Activated T-helper 2 cell treated with anti-CD3 and anti-CD28 coated beads, Interferon-gamma antibody, Interleukin-2, Interleukin-4, amounts not matched to agents 10 μg/mL and 5 μg/mL and 100 μg/mL, durations not matched to agents 14 hours and 24 hours and 36 hours (primary cell): ENCODE measurements at regions not wholly inside any gene's neighbourhood (a gene's known extent, or its start where the extent isn't known, plus 50 kb on each side); places are given as distances from the start of the nearest gene placed in this dataset.
"Not testable (repeated sequence)": the region's sequence is repeated elsewhere in the genome, so short reads cannot be mapped to it uniquely, and the experiment has no call there.

ENCODE experiments used
- DNase-seq: peaks from one replicate; pipeline ENCODE4 v3.0.0; 2021; ENCODE audit warnings: low spot score
- H3K27ac Mint-ChIP-seq: one replicate; pipeline ENCODE4 v1.8.0; 2021; ENCODE audit warnings: mixed read lengths
- H3K27me3 Mint-ChIP-seq: one replicate; pipeline ENCODE4 v1.8.0; 2021; ENCODE audit warnings: low read depth, mixed read lengths
- H3K36me3 Mint-ChIP-seq: one replicate; pipeline ENCODE4 v1.8.0; 2021; ENCODE audit warnings: low read depth, mixed read lengths
- H3K4me1 Mint-ChIP-seq: one replicate; pipeline ENCODE4 v1.8.0; 2021; ENCODE audit warnings: low read depth, mixed read lengths
- H3K4me3 Mint-ChIP-seq: one replicate; pipeline ENCODE4 v1.8.0; 2021; ENCODE audit warnings: low read depth, mild to moderate bottlenecking, moderate library complexity, mixed read lengths
- H3K9me3 Mint-ChIP-seq: one replicate; pipeline ENCODE4 v1.8.0; 2021; ENCODE audit warnings: mixed read lengths
- intact Hi-C: fragments of 100-400 bp; cut with micrococcal nuclease; formaldehyde crosslinking; loops from one replicate; pipeline ENCODE4 v1.15.1; 2023

DNA sequence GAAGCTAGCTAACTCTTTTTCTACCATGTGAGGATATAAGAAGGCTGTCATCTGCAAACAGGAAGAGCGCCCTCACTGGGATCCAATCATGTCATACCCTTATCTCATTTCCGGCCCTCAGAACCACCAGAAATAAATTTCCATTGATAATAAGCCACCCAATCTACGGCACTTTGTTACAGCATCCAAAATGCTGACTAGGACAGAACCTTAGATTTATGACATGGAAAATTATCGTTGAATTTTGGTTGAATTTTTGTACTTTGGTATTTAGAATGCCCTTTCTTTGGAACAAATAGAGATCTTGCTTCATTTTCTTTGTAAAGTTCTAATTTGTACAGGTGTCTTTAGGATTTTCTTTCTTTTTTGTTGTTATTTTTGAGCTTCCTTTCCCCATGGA, 53.3 kb upstream of the CYLC2 start:
- H3K27ac Mint-ChIP-seq = no peak overlapping the region
- intact Hi-C loops = no loop called here
- no peaks in the 10 kb centered on the region for H3K4me1 Mint-ChIP-seq
- no peak for DNase-seq
- no peak overlapping the region for H3K4me3 Mint-ChIP-seq
- no peaks in the 10 kb centered on the region for H3K36me3 Mint-ChIP-seq
- peaks cover 19% of the 10 kb centered on the region for H3K9me3 Mint-ChIP-seq
- no peaks in the 10 kb centered on the region for H3K27me3 Mint-ChIP-seq

DNA sequence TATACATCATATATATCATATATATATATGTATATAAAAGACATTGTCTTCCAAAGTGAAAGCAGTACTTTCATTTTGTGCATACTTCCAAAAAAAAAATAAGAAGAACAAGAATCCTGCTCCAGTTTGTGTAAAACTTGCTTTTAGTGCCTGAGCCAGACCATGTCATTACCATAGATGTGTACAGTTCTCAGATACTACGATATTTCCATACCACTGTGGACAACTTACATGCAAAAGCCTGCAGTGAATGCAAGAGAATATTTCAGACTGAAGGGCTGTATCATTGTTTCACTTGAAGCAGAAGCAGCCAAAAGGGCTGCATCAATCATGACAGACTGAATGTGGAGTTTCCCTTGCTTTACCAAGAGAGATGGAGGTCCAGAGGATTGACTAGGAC, 72.6 kb upstream of the CYLC2 start:
- no peaks in the 10 kb centered on the region for H3K4me1 Mint-ChIP-seq
- intact Hi-C loops = no loop called here
- no peaks in the 10 kb centered on the region for H3K36me3 Mint-ChIP-seq
- H3K9me3 Mint-ChIP-seq = peaks cover 24% of the 10 kb centered on the region
- no peaks in the 10 kb centered on the region for H3K27me3 Mint-ChIP-seq
- H3K4me3 Mint-ChIP-seq = no peak overlapping the region
- no peak overlapping the region for H3K27ac Mint-ChIP-seq
- no peak for DNase-seq

DNA sequence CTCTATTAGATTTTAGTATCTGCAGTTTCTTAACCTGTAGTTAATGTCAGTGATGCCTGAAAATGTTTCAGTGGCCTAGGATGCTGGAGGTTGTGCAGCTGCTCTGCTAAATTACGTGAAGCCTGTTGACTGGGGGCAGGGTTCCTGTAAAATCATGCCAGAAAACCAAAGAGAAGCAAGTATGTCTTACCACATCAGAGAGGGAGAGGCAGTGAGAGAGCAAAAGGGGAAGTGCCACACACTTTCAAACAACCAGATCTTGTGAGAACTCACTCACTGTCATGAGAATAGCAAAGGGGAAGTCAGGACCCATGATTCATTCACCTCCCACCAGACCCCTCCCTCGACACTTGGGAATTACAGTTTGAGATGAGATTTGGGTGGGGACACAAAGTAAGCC, 83.9 kb upstream of the CYLC2 start:
- no peak overlapping the region for H3K4me3 Mint-ChIP-seq
- intact Hi-C loops = no loop called here
- H3K27ac Mint-ChIP-seq = no peak overlapping the region
- no peak for DNase-seq
- H3K4me1 Mint-ChIP-seq = no peaks in the 10 kb centered on the region
- no peaks in the 10 kb centered on the region for H3K36me3 Mint-ChIP-seq
- H3K9me3 Mint-ChIP-seq = peaks cover 18% of the 10 kb centered on the region
- no peaks in the 10 kb centered on the region for H3K27me3 Mint-ChIP-seq

DNA sequence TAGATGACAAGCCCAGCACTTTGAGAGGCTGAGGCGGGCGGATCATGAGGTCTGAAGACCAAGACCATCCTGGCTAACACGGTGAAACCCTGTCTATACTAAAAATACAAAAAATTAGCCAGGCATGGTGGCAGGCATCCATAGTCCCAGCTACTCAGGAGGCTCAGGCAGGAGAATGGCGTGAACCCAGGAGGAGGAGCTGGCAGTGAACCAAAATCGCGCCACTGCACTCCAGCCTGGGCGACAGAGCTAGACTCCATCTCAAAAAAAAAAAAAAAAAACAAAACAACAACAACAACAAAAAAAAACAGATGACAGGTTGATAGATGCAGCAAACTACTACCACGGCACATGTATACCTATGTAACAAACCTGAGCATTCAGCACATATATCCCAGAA, 89.3 kb upstream of the CYLC2 start:
- H3K4me1 Mint-ChIP-seq, DNase-seq, intact Hi-C loops, H3K36me3 Mint-ChIP-seq, H3K27ac Mint-ChIP-seq, H3K27me3 Mint-ChIP-seq, H3K4me3 Mint-ChIP-seq: not testable (repeated sequence)
- peaks cover 49% of the 10 kb centered on the region for H3K9me3 Mint-ChIP-seq

DNA sequence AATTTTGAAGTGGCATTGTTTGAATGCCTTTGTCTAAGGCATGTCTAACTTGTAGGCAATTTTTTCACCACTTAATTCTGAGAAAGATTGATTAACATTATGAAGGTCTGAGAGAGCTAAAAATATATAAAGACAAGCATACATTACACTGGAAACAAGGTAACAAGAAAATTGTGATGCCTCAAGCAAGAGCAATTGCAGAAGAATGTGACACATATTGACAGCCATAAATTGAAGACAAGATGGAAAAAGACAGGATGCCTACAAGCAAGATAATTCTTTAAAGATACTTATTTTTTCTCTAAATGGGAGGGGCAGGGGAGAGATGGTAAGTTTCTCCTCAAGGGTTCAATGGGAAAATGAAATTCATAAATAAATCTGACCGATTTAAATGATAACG, 103.1 kb upstream of the CYLC2 start:
- intact Hi-C loops = no loop called here
- no peaks in the 10 kb centered on the region for H3K27me3 Mint-ChIP-seq
- no peaks in the 10 kb centered on the region for H3K4me1 Mint-ChIP-seq
- DNase-seq = no peak
- peaks cover 12% of the 10 kb centered on the region for H3K9me3 Mint-ChIP-seq
- H3K4me3 Mint-ChIP-seq = no peak overlapping the region
- no peak overlapping the region for H3K27ac Mint-ChIP-seq
- H3K36me3 Mint-ChIP-seq = no peaks in the 10 kb centered on the region

DNA sequence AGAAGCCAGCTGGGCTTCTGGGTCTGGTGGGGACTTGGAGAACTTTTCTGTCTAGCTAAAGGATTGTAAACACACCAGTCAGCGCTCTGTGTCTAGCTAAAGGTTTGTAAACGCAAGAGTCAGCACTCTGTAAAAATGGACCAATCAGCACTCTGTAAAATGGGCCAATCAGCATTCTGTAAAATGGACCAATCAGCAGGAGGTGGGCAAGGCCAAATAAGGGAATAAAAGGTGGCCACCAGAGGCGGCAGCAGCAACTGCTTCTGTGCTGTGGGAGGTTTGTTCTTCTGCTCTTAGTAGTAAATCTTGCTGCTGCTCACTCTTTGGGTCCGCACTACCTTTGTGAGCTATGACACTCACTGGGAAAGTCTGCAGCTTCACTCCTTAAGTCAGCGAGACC, 106.4 kb upstream of the CYLC2 start:
- DNase-seq, H3K9me3 Mint-ChIP-seq, H3K4me1 Mint-ChIP-seq, H3K27ac Mint-ChIP-seq, H3K4me3 Mint-ChIP-seq, intact Hi-C loops, H3K36me3 Mint-ChIP-seq, H3K27me3 Mint-ChIP-seq: not testable (repeated sequence)

DNA sequence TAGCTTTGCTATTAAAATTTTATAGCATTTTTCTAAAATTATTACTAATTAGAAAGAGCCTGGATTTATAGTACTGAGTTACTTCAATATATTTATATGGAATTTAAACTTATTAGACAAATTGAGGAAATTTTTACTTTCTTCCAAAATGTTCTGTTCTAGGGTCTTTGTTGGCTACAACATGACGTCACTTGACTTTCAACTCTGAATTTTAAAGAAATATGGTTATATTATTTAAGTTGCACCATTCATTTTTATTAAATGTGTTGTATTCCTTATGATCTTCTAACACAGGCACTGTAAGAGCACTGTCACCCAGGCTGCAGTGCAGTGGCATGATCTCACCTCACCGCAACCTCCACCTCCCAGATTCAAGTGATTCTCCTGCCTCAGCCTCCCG, 119.4 kb upstream of the CYLC2 start:
- Mint-ChIP-seq H3K4me3 (no peak overlapping the region), H3K27me3 (no peaks in the 10 kb centered on the region), H3K9me3 (peaks cover 14% of the 10 kb centered on the region), H3K36me3 (no peaks in the 10 kb centered on the region), H3K27ac (no peak overlapping the region), H3K4me1 (no peaks in the 10 kb centered on the region)
- intact Hi-C loops = no loop called here
- no peak for DNase-seq

DNA sequence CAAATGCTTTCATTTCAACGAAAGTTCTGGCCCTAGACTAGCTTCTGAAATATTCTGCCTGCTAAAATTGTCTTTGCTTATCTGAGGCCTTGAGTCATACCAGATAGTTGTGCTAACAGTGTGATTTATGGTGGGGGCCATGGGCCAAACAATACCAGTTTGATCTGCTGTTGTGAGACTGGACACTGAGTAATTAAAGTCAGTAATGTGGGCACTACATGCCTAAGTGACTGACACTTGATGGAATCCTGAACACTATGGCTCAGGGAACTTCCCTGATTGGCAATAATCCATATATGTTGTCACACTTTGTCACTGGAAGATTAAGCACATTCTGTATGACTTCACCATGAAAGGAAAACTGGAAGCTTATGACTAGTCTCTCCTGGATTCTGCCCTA, 127.6 kb upstream of the CYLC2 start:
- H3K4me3 Mint-ChIP-seq = no peak overlapping the region
- H3K36me3 Mint-ChIP-seq = no peaks in the 10 kb centered on the region
- intact Hi-C loops = no loop called here

DNA sequence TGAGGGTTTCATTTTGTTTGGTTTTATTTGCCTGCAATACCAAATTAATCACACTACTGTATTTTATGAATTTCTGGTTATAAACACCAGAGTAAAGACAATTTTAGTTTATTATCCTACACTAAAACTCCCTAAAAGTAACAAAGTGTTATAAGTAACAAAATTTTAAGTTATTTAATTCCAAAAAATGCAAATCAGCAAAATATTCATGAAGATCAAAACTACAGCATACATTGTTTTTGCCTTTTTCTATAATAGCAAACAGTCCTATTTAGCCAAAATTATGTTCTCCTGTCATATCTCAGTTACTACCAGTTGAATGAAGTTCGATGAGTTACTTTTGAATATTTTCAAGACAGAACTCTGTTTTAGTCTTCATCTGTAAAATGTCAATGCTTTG, 132.7 kb upstream of the CYLC2 start:
- intact Hi-C loops = no loop called here
- Mint-ChIP-seq H3K4me3 (no peak overlapping the region), H3K4me1 (no peaks in the 10 kb centered on the region), H3K36me3 (no peaks in the 10 kb centered on the region), H3K27ac (no peak overlapping the region), H3K27me3 (no peaks in the 10 kb centered on the region), H3K9me3 (peaks cover 13% of the 10 kb centered on the region)
- no peak for DNase-seq

More for the DNA sequence above, 127.6 kb upstream of the CYLC2 start:
- H3K27me3 Mint-ChIP-seq = no peaks in the 10 kb centered on the region
- H3K27ac Mint-ChIP-seq = no peak overlapping the region
- H3K9me3 Mint-ChIP-seq = peaks cover 10% of the 10 kb centered on the region
- no peak for DNase-seq
- no peaks in the 10 kb centered on the region for H3K4me1 Mint-ChIP-seq

DNA sequence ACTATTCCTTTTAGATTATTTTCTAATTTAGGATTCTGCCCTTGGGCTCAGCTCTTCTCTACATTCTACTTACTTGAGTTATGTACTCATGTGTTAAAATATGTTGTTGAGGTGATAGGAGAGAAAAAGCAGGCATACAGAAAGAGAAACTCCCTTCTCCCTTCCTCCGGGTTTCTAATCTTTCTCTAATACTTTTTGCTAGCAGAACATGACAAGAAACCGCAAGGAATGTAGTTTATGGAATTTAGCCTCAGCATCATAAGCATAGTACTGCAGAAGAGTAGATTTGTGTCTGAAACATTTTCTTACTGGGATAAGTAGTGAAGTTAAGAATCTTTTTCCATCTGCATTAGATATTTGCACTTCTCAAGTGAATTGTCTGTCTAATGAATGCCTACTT, 139.5 kb upstream of the CYLC2 start:
- no peak overlapping the region for H3K4me3 Mint-ChIP-seq
- intact Hi-C loops = no loop called here
- no peak overlapping the region for H3K27ac Mint-ChIP-seq
- DNase-seq = no peak
- no peaks in the 10 kb centered on the region for H3K36me3 Mint-ChIP-seq
- H3K27me3 Mint-ChIP-seq = no peaks in the 10 kb centered on the region
- H3K4me1 Mint-ChIP-seq = no peaks in the 10 kb centered on the region
- peaks cover 26% of the 10 kb centered on the region for H3K9me3 Mint-ChIP-seq

DNA sequence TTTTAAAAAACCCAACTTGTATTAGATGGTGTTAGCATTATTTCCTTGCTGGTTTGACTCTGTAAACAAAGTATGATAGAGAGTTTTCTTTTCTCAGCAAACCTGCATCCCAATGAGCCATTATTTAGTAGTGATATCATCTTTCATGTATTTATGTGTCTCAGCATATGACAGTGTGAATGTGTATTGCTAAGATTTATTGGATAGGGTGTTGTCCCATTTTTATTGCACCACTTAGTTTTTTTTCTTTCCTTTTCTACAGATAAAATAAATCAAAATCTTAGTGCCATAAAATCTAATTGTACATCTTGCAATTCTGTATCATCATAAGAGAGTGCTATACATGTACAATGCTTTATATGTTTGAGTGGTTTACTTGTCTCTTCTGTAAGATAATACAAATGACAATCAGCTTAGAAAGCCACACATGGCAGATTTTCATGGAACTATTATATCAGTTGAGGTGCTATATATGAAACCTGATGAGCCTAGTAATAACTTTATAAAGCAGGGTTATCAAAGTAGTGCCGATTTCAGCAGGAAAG, 149.2 kb upstream of the CYLC2 start:
- Mint-ChIP-seq H3K36me3 (no peaks in the 10 kb centered on the region), H3K4me3 (no peak overlapping the region)
- intact Hi-C loops = no loop called here

DNA sequence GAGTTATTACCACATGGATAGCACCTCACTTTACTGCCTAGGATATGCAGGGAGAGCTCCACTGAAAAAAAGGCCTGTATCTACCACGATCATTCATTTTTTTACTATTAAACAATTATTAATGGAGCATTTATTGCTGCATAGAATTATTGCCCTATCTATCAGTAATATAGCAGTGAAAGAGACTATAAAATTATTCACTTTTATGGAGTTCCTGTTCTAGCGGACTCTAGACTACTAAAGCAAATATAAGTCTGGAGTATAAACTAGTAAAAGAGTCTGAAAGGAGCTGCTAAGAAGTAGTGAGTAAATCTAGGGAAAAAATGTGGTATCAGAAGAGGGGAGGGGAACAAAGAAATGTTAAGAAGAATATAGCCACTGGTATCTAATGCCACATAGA, 150.4 kb upstream of the CYLC2 start:
- no peaks in the 10 kb centered on the region for H3K4me1 Mint-ChIP-seq
- no peak overlapping the region for H3K4me3 Mint-ChIP-seq
- peaks cover 30% of the 10 kb centered on the region for H3K9me3 Mint-ChIP-seq
- no peaks in the 10 kb centered on the region for H3K27me3 Mint-ChIP-seq
- DNase-seq = no peak
- intact Hi-C loops = no loop called here
- no peak overlapping the region for H3K27ac Mint-ChIP-seq
- no peaks in the 10 kb centered on the region for H3K36me3 Mint-ChIP-seq

More for the DNA sequence above, 149.2 kb upstream of the CYLC2 start:
- H3K9me3 Mint-ChIP-seq = peaks cover 31% of the 10 kb centered on the region
- H3K4me1 Mint-ChIP-seq = no peaks in the 10 kb centered on the region
- no peak for DNase-seq
- no peak overlapping the region for H3K27ac Mint-ChIP-seq
- H3K27me3 Mint-ChIP-seq = no peaks in the 10 kb centered on the region

DNA sequence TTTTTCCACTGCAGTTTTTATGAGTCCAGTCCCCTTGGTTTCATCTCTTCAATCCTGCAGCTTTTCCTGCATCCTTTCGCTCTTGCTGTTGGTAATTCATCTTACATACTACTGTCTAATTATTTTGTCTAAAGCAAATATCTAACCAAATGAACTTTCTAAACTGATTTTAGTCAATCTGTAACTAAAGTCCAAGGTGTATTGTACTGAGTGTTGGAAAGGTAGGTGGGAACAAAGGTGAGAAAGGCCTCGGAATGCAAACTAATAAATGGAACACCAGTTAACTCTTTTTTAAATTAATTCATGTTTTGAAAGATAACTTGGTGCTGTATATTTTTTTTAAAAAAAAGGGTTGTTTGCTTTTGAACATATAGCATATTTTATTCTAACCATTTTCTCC, 152.7 kb upstream of the CYLC2 start:
- Mint-ChIP-seq H3K27ac (no peak overlapping the region), H3K27me3 (no peaks in the 10 kb centered on the region), H3K36me3 (no peaks in the 10 kb centered on the region), H3K4me3 (no peak overlapping the region), H3K4me1 (no peaks in the 10 kb centered on the region), H3K9me3 (peaks cover 24% of the 10 kb centered on the region)
- DNase-seq = no peak
- intact Hi-C loops = no loop called here

DNA sequence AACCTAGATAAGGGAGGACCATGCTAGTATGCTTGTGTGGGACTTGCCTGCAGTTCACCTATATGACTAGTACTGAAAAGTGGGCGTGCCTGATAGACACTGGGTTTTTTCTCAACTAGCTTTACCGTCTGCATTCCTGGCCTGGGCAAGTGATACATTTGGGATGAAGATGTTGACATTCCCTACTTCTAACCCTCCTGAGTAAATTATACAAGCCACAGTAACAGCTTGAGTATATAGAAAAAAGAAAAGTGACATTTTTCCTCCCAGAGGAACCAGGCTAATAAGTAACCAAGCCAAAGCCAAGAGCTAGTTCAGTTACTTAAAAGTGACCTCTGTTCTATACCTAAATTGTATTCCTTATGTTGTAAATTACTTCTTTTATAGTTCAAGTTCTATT, 153.8 kb upstream of the CYLC2 start:
- H3K27ac Mint-ChIP-seq = no peak overlapping the region

More for the DNA sequence above, 153.8 kb upstream of the CYLC2 start:
- Mint-ChIP-seq H3K36me3 (no peaks in the 10 kb centered on the region), H3K27me3 (no peaks in the 10 kb centered on the region), H3K9me3 (peaks cover 16% of the 10 kb centered on the region), H3K4me1 (no peaks in the 10 kb centered on the region), H3K4me3 (no peak overlapping the region)
- intact Hi-C loops = no loop called here
- no peak for DNase-seq
